ENCODE measurements at regions not wholly inside any gene's neighbourhood (a gene's known extent, or its start where the extent isn't known, plus 50 kb on each side); places are given as distances from the start of the nearest gene placed in this dataset.

- H3K18ac ChIP-seq (ENCODE audit: extremely low read depth, low read length) = no peak overlapping the region
- FAIRE-seq (no peak), DNase-seq (ENCODE audit: low read depth in 1 of 2, low spot score in 2 of 2) (no peak)
- H2AK5ac ChIP-seq (ENCODE audit: low read depth, low read length) = no peak overlapping the region
- no peak overlapping the region for H2AFZ ChIP-seq (ENCODE audit: low read length)
- no peak overlapping the region for H2BK5ac ChIP-seq (ENCODE audit: low read depth, low read length)
- H2BK15ac ChIP-seq (ENCODE audit: low read length) = no peak overlapping the region
- no peak overlapping the region for H4K91ac ChIP-seq (replicated peaks; ENCODE audit: insufficient read length, low read length)
- no peak overlapping the region for H2BK20ac ChIP-seq (ENCODE audit: low read length)
- no peak overlapping the region for H2BK120ac ChIP-seq (replicated peaks; ENCODE audit: low read depth, low read length)
- no peak overlapping the region for H4K8ac ChIP-seq (ENCODE audit: extremely low read depth, insufficient read depth, low read length)
- H3K56ac ChIP-seq (replicated peaks; ENCODE audit: insufficient read length, low read depth, low read length) = no peak overlapping the region
- no peak overlapping the region for H3K27ac ChIP-seq (ENCODE audit: low read depth, low read length)
- H3K27me3 ChIP-seq (replicated peaks in 1 of 4; ENCODE audit: control insufficient read depth in 3 of 4, extremely low read depth in 1 of 4, insufficient read depth in 3 of 4, low read length in 3 of 4) = no peaks in the 10 kb centered on the region
- H3K4me3 ChIP-seq (ENCODE audit: extremely low read depth in 1 of 4, insufficient read depth in 2 of 4, low read depth in 3 of 4, low read length in 4 of 4) = no peak overlapping the region
- no peaks in the 10 kb centered on the region for H3K79me2 ChIP-seq (ENCODE audit: control insufficient read depth in 1 of 2, insufficient read depth in 2 of 2, low read length in 2 of 2)
- no peak overlapping the region for H2BK12ac ChIP-seq (ENCODE audit: low read depth, low read length)
- no peak overlapping the region for H3K4ac ChIP-seq (replicated peaks; ENCODE audit: insufficient read length, low read depth, low read length)
- no peak overlapping the region for H4K5ac ChIP-seq (ENCODE audit: insufficient read length, low read depth, low read length)
- H3K14ac ChIP-seq (ENCODE audit: insufficient read length) = no peak overlapping the region
- no peak overlapping the region for H3K9ac ChIP-seq (replicated peaks in 1 of 4; ENCODE audit: extremely low read depth in 1 of 4, low read depth in 3 of 4, low read length in 3 of 4)
- no peaks in the 10 kb centered on the region for H3K36me3 ChIP-seq (ENCODE audit: control insufficient read depth in 2 of 4, insufficient read depth in 4 of 4, low read length in 3 of 4)
- 99% methylated on average over 3 of the region's 3 CpGs; no CpG with 5 or more reads in 1 of the 2 experiments for WGBS, 2 experiments (ENCODE audit: extremely low coverage in 1 of 2, insufficient coverage in 1 of 2, insufficient read length in 1 of 2, insufficient replicate concordance in 2 of 2, low coverage in 1 of 2, low lambda C conversion rate in 2 of 2, missing lambda C conversion rate in 1 of 2)
- no peaks in the 10 kb centered on the region for H3K23me2 ChIP-seq (ENCODE audit: low read depth, low read length)
- CTCF ChIA-PET (ENCODE audit: partially characterized antibody) = interaction anchor here (1.0 kb wide), 2 partner anchors 21 to 271 kb away, joined by 3 read pairs; no protein-coding TSS in a partner anchor
- no peaks in the 10 kb centered on the region for H3K79me1 ChIP-seq (ENCODE audit: low read depth, low read length)
- no peaks in the 10 kb centered on the region for H3K4me1 ChIP-seq (replicated peaks in 1 of 4; ENCODE audit: control insufficient read depth in 3 of 4, insufficient read depth in 4 of 4, low read length in 3 of 4)
- H3K9me3 ChIP-seq (ENCODE audit: insufficient read depth in 2 of 2, low read depth in 1 of 2, low read length in 1 of 2) = no peaks in the 10 kb centered on the region
- H4K20me1 ChIP-seq (replicated peaks in 1 of 2; ENCODE audit: control insufficient read depth in 1 of 2, insufficient read depth in 2 of 2, low read length in 2 of 2) = no peaks in the 10 kb centered on the region
- no peak overlapping the region for H3K4me2 ChIP-seq (ENCODE audit: insufficient read depth in 1 of 2, low read depth in 2 of 2, low read length in 2 of 2)
- H3K23ac ChIP-seq (ENCODE audit: insufficient read length) = no peak overlapping the region
- POLR2A ChIA-PET (ENCODE audit: partially characterized antibody) = no interaction called here
- TF ChIP-seq YY1 (IDR thresholded peaks at IDR 0.05; ENCODE audit: low read depth, low read length) (no peak), GABPA (IDR thresholded peaks at IDR 0.05; ENCODE audit: borderline replicate concordance, insufficient read depth, low read length) (no peak), NRF1 (IDR thresholded peaks at IDR 0.05; ENCODE audit: low read depth, low read length) (no peak), RAD21 (IDR thresholded peaks at IDR 0.05 in 1 of 2, conservative IDR thresholded peaks at IDR 0.05 in 1 of 2; ENCODE audit: low read depth in 2 of 2, low read length in 2 of 2) (no peak), KDM5A (IDR thresholded peaks at IDR 0.05; ENCODE audit: low read length) (no peak), SP4 (IDR thresholded peaks at IDR 0.05; ENCODE audit: low read length) (no peak), CHD2 (IDR thresholded peaks at IDR 0.05; ENCODE audit: low read length) (no peak), EGR1 (IDR thresholded peaks at IDR 0.05; ENCODE audit: borderline replicate concordance, low read depth, low read length) (no peak), CHD1 (IDR thresholded peaks at IDR 0.05; ENCODE audit: low read depth, low read length) (no peak), KDM4A (IDR thresholded peaks at IDR 0.05; ENCODE audit: low read depth, low read length, severe bottlenecking) (no peak), NANOG (IDR thresholded peaks at IDR 0.05; ENCODE audit: insufficient read depth, low read depth, low read length, poor library complexity, severe bottlenecking) (no peak), SIN3A (conservative IDR thresholded peaks at IDR 0.05 in 1 of 2, IDR thresholded peaks at IDR 0.05 in 1 of 2; ENCODE audit: low read depth in 1 of 2, low read length in 2 of 2) (no peak), TAF7 (optimal IDR thresholded peaks at IDR 0.05; ENCODE audit: borderline replicate concordance, low read depth, low read length) (no peak), JUN (IDR thresholded peaks at IDR 0.05; ENCODE audit: low read depth, low read length) (no peak)
- TF ChIP-seq, protein P1, sequence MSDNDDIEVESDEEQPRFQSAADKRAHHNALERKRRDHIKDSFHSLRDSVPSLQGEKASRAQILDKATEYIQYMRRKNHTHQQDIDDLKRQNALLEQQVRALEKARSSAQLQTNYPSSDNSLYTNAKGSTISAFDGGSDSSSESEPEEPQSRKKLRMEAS (IDR thresholded peaks at IDR 0.05) = no peak
These were observed 160.1 kb downstream of the FAM124B start for GRCh38 chr2:224241812-224242211.
